Stimulated activated CD4-positive, alpha-beta T cell treated with anti-CD3 and anti-CD28 coated beads, Interleukin-2, amount 100 ng/mL, for 48 hours (primary cell): ENCODE measurements at regions not wholly inside any gene's neighbourhood (a gene's known extent, or its start where the extent isn't known, plus 50 kb on each side); places are given as distances from the start of the nearest gene placed in this dataset.

Experiments used
- DNase-seq, 2 donors: peaks; one replicate each; pipeline ENCODE4 v3.0.0-alpha.2; 2020

DNA sequence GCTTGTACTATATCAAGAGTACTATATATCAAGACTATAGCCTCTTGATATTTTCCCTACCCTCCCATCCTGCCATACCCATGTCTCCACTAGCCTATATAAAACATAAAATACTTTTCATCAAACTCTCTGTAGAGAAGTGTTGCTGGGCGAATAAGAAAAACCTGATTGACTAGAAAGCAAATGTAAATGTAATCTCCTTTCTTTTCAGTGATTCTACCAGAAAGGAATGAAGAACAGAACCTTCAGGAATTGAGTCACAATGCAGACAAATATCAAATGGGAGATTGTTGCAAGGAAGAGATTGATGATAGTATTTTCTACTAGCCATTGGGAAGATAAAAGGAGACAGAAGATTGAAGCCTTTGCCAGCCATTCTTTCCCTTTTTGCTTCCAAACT is 89.2 kb downstream of the KCNRG start:
- DNase-seq: no peak

DNA sequence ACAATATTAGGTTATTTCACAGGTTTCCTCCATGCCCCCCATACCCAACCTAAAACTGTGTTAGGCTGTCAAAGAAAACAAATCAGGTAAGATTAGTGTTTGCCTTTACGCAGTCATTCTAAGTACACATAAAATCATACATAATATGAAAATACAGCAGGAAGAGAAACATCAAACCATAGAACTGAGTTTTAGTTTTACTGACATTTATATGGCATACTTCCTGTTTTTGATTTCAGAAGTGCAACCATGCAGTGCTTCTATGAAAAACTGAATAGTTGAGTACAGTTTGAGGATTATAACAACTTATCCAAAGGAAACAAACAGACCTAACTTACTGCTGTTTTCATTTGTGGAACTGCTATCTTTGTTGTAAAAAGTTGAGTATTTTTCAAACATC is 91.3 kb downstream of the KCNRG start:
- no peak for DNase-seq

DNA sequence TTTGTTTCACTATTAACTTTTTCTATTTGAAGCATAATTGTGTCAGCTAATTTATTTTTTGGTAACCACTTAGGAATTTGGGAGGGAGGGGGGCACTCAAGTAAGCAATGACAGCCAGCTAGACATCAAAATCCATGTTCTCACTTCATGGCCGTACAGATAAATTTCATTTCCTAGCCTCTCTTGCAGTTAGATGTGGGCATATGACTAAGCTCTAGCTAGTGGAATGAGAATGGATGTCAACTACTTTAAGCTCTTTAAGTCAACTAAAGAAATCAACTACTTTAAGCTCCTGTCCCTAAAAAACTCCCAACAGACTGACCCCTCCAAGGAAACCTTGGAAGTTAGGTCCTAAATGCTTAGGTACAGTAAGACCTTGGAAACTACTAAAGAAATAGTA is 92.0 kb downstream of the KCNRG start:
- no peak for DNase-seq

- DNase-seq: no peak
Observed at GRCh38 chr13:50114961-50115360, 99.7 kb downstream of the KCNRG start.

DNA sequence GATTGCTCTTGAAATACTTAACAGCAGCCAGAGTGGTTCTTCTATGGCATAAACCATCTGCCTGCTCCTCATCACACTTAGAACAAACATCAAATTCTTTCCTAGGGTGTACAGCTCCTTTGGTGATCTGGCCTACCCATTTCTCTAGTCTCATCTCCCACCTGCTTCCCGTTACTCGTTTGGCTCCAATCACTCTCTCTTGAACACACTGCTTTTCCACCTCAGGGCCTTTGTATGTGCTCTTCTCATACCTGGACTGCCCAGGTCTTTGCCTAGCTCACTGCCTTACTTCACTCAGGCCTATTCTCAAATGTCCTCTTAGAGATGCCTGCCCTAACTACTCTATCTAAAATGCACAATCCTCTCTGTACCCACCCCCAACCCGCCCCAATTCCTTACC is 100.5 kb downstream of the KCNRG start:
- no peak for DNase-seq

DNA sequence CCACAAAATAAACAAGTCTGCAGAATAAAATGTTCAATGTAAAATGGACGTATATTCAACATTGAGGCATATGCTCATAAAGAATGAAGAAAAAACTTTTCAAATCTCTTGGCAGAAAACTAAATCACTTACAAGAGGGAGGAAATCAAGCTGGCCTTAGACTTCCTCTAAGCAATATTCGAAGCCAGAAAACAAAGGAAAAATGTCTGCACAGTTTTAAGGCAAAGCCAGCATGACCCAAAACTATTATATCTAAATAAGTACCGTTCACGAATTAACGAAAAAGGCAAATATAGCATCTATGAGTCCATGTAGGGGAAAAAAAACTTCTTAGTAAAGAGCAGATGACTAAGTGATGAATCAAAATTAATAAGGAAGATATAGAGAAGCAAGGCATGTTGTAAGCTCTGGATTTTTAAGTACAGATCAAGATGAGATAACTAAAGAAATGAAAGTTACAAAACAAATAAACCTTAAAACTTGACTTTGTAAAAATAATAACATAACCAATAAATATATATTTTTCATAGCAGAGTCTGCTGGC is 101.3 kb downstream of the KCNRG start:
- no peak for DNase-seq

DNA sequence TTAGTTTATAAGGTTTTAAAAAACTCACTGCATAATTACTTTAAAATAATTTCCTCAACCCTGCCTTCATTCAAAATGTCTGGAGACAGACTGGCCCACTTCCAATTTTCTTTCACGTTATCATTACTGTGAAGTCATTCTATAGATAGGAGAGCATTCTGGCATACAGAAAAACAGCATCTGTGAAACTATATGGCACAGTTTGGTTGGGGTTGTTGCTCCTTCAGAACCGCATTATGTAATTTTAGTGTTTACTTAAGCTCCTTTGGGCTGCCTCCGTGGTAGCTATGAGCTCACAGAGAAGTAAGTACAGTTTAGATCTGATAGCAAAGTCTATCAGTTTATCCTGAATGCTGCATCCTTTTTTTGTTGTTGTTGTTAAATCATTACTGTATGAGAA is 104.3 kb downstream of the KCNRG start:
- DNase-seq: no peak

GRCh38 chr13:50122455-50122854 is 107.2 kb downstream of the KCNRG start:
- no peak for DNase-seq

DNA sequence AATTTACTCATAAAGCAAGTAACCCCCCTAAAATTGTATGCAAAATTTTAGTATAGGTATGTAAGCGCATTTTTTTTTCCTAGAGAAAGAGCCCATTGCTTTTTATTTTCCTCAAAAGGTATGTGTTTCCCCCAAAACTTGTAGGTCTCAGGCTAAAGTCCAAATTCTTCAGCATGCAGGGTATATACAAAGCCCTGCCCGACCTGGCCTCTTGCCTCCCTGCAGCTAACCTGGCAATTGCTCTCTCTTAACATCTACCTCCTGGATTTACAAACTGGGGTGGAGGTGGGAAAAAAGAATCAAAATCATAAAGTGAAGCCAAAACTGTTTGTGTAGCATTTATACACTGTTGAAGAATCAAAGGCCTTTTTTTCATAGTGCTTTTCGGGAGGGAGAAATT is 107.8 kb downstream of the KCNRG start:
- DNase-seq: no peak

DNA sequence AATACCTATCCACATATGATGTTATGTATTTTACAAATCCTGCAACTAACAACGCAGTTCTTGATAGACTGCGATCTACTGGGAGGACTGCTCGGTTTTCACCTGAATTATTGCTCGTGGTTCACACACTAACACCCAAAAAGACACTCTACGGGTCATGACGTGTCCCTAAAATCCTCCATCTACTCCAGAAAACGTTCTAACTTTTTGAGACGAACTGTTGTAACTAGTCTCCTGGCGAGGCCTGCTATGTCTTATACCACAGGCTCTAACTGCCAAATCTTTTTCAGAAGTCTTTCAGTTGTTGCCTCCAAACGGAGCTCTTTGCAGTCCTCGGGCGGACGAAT is 108.2 kb downstream of the KCNRG start:
- DNase-seq: no peak

DNA sequence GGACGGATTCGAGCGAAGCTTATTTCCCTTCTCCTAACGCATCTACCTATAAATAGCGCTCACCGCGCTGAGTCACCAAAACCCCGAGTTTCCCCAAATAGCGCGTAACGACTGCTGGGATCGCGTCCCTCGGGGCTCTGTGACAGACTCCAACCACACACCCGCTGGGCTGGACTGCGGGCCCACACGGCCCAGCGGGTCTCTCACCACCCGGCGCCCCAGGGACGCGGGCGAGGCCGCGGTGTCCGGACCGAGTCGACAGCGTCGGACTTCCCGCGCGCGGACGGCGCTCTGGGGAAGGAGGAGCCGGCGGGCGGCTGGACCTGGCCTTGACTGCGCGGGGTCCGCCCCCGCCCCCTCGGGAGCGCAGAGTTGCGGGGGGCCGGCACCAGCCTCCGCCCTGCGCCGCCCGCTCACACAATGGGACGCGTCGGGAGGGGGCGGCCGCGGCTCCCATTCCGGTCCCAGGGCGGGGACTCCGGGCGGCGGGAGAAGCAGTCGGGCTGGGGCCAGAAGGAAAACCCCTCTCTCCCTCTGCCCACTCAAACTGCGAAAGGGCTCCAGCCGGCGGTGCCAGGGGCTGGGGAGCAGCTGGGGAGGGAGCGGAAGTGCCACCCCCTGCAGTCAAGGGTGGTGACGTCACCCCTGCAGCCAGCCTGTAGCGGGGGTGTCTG is 108.8 kb downstream of the KCNRG start:
- peak in 1 of 2 donors; percentile 60 for DNase-seq

DNA sequence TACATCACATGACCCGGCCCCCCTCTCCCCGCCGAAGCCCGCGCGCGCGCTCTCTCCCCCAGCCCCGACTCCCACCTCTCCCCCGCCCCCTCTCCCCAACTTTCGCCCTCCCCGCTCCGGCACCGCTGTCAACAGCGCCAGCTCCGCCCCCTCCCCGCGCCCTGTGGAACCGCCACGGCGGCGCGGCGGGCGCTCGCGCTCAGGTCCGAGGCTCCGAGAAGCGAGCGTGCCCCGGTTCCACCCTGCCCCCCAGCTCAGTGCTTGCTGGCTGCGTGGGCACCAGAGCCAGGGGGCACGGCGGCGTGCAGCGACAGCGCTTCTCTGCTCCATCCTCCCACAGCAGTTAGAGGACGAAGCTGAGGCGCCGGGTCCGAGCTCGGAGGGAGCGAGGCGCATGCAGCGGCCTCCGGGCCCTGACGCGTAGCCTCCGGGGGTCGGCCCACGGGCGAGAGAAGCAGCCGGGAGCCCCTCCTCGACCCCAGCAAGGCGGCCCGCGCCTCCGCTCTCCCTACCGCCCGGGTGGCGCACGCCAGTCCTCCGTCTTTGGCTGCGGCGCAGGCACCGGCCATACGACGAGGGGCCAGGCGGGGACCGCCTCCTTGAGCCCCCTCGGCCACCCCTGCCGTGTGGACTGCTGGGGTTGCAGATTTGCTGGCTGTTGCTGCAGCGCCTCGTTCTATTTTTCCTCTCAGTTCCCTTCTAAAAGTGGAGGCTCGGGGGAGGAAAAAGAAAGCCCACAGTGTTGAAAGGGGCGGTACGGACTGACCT is 109.5 kb downstream of the KCNRG start:
- DNase-seq: peak; percentile 75 to 76

GRCh38 chr13:50125304-50125553 is 110.0 kb downstream of the KCNRG start:
- DNase-seq: no peak

DNA sequence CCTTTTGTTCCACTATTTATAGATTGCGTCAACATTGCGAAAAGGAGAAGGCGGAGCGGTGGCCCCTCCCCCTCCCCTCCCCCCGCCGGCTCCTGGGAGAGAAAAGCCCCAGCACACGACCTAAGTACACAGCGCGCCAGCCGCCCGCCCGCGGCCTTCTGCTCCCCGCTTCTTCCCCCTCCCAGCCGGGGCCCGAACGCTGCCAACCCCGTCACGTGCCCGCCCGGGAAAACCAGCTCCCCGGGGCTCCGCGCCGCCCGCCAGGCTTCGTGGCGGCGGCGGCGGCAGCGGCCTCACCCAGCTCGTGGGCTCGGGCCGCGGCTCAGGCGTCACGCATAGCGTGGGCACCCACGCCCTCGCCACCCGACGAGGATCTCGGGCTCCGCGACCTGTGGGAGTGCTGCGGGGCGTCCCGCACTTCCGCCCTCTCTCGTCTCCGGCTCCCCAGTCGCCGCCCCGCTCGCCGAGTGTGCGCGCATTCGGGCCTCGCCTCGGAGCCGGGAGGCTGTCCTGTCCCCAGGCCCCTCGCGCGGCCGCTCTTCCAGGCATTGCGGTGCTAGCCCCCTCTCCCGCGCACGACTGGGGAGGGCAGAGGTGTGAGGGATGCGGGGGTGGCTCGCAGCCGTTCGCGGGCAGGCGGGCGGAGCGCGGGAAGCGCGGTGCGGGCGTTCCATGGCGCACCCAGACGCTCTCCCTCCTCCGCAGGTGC is 110.5 kb downstream of the KCNRG start:
- peak in 1 of 2 donors; percentile 66 for DNase-seq

DNA sequence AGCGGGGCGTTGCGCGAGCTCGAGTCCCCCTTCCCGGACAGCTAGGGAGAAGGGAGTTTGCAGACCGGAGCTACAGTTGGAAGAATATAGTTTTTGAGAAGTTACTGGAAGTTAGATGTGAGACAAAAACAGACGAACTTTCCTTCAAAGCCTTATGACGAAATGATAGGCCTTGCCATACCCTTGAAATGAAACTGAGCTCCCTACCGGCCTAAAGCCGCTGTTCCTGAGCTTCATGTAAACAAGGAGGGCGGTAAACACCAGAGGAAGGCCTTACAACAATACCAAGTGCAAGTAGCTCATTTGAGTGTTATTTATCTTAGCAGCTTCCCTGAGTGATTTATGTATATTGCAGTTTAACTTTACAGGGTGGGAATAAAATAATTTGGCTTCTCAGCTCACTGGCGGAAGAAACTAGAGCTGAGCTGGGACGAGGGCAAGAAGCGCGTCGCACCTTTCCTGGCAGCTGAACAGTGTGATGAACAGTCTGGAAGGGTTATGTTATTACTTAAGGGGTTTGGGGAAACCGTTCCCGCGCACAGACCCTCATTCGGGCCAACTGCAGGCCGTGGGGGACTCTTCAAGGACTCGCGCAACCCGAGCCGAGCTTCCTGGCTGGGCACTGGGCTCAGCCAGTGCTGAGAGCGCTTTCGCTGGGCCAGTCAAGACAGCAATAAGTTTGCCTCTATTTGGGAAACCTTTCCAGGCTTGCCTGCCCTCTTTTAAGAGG is 111.2 kb downstream of the KCNRG start:
- no peak for DNase-seq

DNA sequence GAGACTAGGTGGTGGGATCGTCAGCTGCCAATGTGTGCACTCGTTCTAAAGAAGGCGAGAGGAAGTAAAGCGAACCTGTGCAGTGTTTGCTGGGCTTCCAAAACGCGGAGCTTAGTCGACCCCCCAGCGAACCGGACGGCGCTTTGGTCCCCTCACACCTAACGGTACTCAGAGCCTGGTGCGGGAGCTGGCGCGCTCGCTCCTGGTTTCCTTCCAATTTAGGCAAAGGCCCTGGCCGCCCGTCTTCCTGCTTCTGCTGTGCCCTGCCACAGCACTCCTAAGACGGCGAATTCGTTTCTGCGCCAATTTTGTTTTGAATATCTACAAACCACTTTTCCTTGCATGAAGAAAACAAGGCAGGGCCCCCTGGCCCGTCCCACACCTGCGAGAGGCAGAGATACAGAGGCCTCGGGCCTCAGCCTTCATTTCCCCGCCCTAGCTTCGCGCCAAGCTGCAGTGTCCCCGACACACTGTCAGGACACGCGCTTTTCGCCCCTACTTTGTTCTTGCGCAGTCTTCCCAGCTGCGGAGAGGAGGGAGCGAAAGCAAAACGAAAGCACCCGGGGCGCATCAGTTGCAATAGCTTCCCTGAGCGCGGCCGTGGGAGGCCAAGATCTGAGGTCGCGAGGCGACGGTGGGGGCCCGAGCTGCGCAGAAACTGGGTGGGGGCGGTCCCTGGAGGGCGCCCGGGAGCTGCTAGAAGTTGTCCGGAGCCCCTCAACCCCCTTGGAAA is 111.9 kb downstream of the KCNRG start:
- DNase-seq: no peak

DNA sequence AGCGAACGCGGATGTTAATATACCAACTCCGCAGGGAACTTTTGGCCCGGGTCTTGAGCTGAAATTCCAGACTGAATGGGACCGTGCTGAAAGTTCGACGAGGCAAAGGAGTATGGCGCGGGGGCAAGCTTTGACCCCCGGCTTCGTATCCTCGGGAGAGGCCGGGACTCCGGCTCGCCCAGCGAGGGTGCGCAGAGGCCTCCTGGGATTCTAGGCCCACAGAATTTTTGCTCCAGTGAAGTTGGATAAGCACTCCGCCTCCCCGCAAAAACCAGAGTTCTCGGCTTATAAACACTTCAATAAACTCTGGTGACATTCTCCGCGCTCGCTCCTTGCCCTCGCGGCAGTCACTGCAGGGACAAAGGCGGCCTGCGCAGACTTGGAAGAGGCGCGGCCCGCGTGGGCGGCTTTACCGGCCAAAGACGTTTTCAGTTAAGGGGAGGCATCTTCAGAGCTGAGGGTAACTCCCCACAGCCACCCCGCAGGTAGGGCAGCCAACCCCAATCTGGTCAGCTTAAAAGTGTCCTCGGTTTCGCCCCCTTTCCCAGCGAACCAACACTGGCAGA is 112.6 kb downstream of the KCNRG start:
- no peak for DNase-seq

DNA sequence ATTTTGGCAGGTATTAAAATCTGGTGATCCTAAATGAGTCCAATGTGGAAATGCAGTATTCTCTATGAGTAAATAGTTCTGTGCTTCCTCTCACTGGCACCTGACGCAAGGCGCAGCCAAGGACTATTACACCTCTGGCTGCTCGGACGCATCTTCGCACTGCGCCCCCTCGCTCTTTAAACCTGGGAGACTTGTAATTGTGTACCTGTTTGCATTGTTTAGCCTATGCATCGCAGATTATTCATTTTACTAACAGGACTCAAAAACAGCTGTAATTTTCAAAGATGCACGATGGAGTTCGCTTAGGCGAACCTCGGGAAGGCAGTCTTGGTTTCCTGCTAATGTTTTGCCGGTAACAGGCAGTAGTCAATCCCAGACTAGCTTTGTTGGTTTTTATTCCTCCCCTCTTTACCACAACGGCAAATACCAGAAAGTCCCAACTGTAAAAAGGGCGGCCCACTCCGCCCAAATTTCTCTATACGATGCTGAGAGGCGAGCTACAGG is 113.2 kb downstream of the KCNRG start:
- no peak for DNase-seq

GRCh38 chr13:50129081-50129705 is 113.9 kb downstream of the KCNRG start:
- DNase-seq: no peak

- DNase-seq: no peak
Observed at GRCh38 chr13:50129706-50130122, 114.5 kb downstream of the KCNRG start.

DNA sequence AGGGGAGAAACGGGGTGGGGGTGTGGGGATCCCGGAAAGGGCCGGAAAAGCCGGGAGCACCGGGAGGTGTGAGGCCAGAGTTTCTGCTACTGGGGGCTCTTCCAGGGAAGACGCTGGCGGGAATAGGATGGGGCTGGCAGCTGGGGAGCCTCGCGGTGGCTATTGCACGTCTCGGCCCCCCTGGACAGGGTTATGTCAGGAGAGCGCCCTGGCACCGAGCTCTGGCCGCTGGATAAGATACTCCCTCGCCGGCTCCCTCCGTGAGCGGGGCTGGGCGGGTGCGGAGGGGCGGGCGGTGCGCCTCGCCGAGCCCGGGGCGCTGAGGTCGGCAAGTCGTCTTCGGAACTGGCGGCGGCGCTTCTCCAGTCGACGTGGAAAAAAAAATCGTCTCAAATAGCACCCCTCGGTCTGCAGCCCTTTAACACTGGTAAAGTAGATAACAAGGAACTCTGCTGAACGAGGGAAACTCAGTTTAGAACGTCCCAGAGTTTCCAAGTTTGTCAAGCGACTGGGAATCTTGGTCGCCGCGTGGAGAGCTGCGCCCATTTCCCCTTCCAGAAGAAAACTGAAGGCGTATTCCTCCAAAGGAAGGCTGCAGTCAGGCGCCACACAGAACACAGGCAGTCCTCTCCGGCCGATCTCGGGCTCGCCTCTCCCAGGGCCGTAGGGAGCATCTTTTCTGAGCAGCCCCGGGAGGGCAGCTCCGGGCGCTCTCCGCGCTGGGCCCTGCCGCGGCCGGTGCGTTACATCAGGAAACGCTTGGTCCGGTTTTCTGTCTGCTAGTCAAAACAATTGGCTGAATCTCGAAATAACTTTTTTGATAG is 115.1 kb downstream of the KCNRG start:
- DNase-seq: no peak
